ENCODE measurements at regions not wholly inside any gene's neighbourhood (a gene's known extent, or its start where the extent isn't known, plus 50 kb on each side); places are given as distances from the start of the nearest gene placed in this dataset.
A peak's percentile ranks its signal among the peaks of the same experiment; 100 is the strongest.

DNA sequence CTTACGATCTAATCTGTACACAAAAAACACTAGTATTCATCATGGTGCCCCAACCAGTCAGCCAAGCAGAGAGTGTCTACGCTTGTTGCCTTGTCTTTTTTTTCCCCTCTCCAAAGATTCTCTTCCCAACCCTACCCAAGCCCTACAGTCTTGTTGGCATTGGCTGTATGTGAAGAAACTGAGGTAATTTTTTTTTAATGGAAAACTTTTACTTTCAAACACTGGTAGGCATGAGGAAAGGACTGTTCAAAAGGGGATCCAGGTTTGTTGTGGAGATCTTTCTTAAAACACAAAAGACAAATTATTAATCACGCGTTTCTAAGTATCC, 89.2 kb upstream of the PRSS16 start:
- no peaks in the 10 kb centered on the region for H3K36me3 ChIP-seq (ENCODE audit: low read length)
- H3K9ac ChIP-seq (ENCODE audit: low read length): no peak overlapping the region
- no peaks in the 10 kb centered on the region for H3K79me2 ChIP-seq (ENCODE audit: insufficient read depth, low read length)
- H2AFZ ChIP-seq (ENCODE audit: low read depth, low read length, severe bottlenecking): no peak overlapping the region
- H3K4me3 ChIP-seq (ENCODE audit: insufficient read depth, low read length, poor library complexity, severe bottlenecking): no peak overlapping the region
- no peaks in the 10 kb centered on the region for H3K9me3 ChIP-seq (ENCODE audit: insufficient read depth, low read length)
- TF ChIP-seq EZH2phosphoT487 (conservative IDR thresholded peaks at IDR 0.05; ENCODE audit: low read length): no peak
- TF ChIP-seq, protein P1, sequence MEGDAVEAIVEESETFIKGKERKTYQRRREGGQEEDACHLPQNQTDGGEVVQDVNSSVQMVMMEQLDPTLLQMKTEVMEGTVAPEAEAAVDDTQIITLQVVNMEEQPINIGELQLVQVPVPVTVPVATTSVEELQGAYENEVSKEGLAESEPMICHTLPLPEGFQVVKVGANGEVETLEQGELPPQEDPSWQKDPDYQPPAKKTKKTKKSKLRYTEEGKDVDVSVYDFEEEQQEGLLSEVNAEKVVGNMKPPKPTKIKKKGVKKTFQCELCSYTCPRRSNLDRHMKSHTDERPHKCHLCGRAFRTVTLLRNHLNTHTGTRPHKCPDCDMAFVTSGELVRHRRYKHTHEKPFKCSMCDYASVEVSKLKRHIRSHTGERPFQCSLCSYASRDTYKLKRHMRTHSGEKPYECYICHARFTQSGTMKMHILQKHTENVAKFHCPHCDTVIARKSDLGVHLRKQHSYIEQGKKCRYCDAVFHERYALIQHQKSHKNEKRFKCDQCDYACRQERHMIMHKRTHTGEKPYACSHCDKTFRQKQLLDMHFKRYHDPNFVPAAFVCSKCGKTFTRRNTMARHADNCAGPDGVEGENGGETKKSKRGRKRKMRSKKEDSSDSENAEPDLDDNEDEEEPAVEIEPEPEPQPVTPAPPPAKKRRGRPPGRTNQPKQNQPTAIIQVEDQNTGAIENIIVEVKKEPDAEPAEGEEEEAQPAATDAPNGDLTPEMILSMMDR (IDR thresholded peaks at IDR 0.05; ENCODE audit: insufficient read depth, low read length, poor library complexity, severe bottlenecking): no peak
- no peaks in the 10 kb centered on the region for H4K20me1 ChIP-seq (ENCODE audit: low read depth, low read length)
- no peaks in the 10 kb centered on the region for H3F3A ChIP-seq (ENCODE audit: insufficient read depth)
- H3K27me3 ChIP-seq (ENCODE audit: low read length): no peaks in the 10 kb centered on the region
- no peak overlapping the region for H3K27ac ChIP-seq (ENCODE audit: low read depth, low read length)
- peak overlapping the region; percentile 45 for H3K4me2 ChIP-seq (ENCODE audit: low read depth, low read length, poor library complexity, severe bottlenecking)
- H3K9me2 ChIP-seq (replicated peaks; ENCODE audit: insufficient read depth, low read length): no peaks in the 10 kb centered on the region

DNA sequence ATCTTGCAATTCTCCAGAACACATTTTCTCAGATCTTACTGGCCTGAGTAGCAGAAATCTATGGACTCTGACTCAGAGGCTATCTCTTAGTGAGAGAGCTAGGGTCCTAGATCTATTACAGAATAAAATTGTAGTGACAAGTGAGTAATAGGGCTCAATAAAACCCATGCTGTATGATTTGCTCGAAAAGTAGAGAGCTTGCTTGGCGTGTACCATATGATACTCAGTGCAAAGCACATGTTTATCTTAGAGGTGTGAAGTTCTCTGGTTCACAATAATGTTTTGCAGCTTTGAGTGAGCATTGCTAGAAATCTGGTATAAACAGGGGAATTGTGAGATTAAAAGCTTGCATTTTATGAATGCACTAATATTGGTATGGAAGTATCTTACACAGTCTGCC, 87.8 kb upstream of the PRSS16 start:
- Histone ChIP-seq H3K27me3 (ENCODE audit: low read length) (no peaks in the 10 kb centered on the region), H2AFZ (ENCODE audit: low read depth, low read length, severe bottlenecking) (no peak overlapping the region), H3K27ac (ENCODE audit: low read depth, low read length) (no peak overlapping the region), H3K9ac (ENCODE audit: low read length) (no peak overlapping the region), H3K4me3 (ENCODE audit: insufficient read depth, low read length, poor library complexity, severe bottlenecking) (no peak overlapping the region), H3K9me2 (replicated peaks; ENCODE audit: insufficient read depth, low read length) (no peaks in the 10 kb centered on the region), H3K79me2 (ENCODE audit: insufficient read depth, low read length) (no peaks in the 10 kb centered on the region), H3K4me2 (ENCODE audit: low read depth, low read length, poor library complexity, severe bottlenecking) (no peak overlapping the region), H4K20me1 (ENCODE audit: low read depth, low read length) (no peaks in the 10 kb centered on the region), H3F3A (ENCODE audit: insufficient read depth) (no peaks in the 10 kb centered on the region), H3K36me3 (ENCODE audit: low read length) (no peaks in the 10 kb centered on the region), H3K9me3 (ENCODE audit: insufficient read depth, low read length) (no peaks in the 10 kb centered on the region)
- no peak for TF ChIP-seq EZH2phosphoT487 (conservative IDR thresholded peaks at IDR 0.05; ENCODE audit: low read length)
- TF ChIP-seq, protein P1 (IDR thresholded peaks at IDR 0.05; ENCODE audit: insufficient read depth, low read length, poor library complexity, severe bottlenecking): no peak

- Histone ChIP-seq H3K36me3 (ENCODE audit: low read length) (no peaks in the 10 kb centered on the region), H3K4me3 (ENCODE audit: insufficient read depth, low read length, poor library complexity, severe bottlenecking) (no peak overlapping the region), H3K27ac (ENCODE audit: low read depth, low read length) (no peak overlapping the region), H2AFZ (ENCODE audit: low read depth, low read length, severe bottlenecking) (no peak overlapping the region), H3K4me2 (ENCODE audit: low read depth, low read length, poor library complexity, severe bottlenecking) (no peak overlapping the region), H4K20me1 (ENCODE audit: low read depth, low read length) (no peaks in the 10 kb centered on the region), H3K9ac (ENCODE audit: low read length) (no peak overlapping the region), H3K9me2 (replicated peaks; ENCODE audit: insufficient read depth, low read length) (no peaks in the 10 kb centered on the region), H3K9me3 (ENCODE audit: insufficient read depth, low read length) (no peaks in the 10 kb centered on the region), H3K79me2 (ENCODE audit: insufficient read depth, low read length) (no peaks in the 10 kb centered on the region), H3K27me3 (ENCODE audit: low read length) (no peaks in the 10 kb centered on the region), H3F3A (ENCODE audit: insufficient read depth) (no peaks in the 10 kb centered on the region)
- no peak for TF ChIP-seq EZH2phosphoT487 (conservative IDR thresholded peaks at IDR 0.05; ENCODE audit: low read length)
Measured at GRCh38 chr6:27161115-27161514, 86.4 kb upstream of the PRSS16 start.

DNA sequence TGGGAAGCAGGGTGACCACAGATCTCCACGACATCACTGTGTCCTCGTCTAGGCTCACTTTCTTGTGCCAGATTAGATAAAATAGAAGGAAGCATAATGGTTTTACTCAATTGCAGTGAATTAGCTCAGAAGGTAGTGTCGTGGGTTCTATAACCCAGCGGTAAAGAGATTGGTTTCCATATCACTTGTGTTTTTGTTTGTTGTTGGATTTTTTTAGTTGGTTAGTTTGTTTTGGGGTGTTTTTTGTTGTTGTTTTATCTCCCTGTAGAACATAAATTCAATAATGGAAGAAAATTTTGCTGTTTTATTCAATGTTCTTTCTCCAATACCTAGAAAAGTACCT, 85.9 kb upstream of the PRSS16 start:
- TF ChIP-seq, protein P1 (IDR thresholded peaks at IDR 0.05; ENCODE audit: insufficient read depth, low read length, poor library complexity, severe bottlenecking): no peak
- TF ChIP-seq EZH2phosphoT487 (conservative IDR thresholded peaks at IDR 0.05; ENCODE audit: low read length): no peak
- Histone ChIP-seq H3K79me2 (ENCODE audit: insufficient read depth, low read length) (no peaks in the 10 kb centered on the region), H4K20me1 (ENCODE audit: low read depth, low read length) (no peaks in the 10 kb centered on the region), H3K36me3 (ENCODE audit: low read length) (no peaks in the 10 kb centered on the region), H3F3A (ENCODE audit: insufficient read depth) (no peaks in the 10 kb centered on the region), H3K4me3 (ENCODE audit: insufficient read depth, low read length, poor library complexity, severe bottlenecking) (no peak overlapping the region), H2AFZ (ENCODE audit: low read depth, low read length, severe bottlenecking) (peak overlapping the region; percentile 13), H3K27ac (ENCODE audit: low read depth, low read length) (no peak overlapping the region), H3K9me2 (replicated peaks; ENCODE audit: insufficient read depth, low read length) (no peaks in the 10 kb centered on the region), H3K9ac (ENCODE audit: low read length) (no peak overlapping the region), H3K27me3 (ENCODE audit: low read length) (no peaks in the 10 kb centered on the region), H3K9me3 (ENCODE audit: insufficient read depth, low read length) (no peaks in the 10 kb centered on the region), H3K4me2 (ENCODE audit: low read depth, low read length, poor library complexity, severe bottlenecking) (no peak overlapping the region)
